Fibroblast of pulmonary artery (primary cell): ENCODE measurements at regions not wholly inside any gene's neighbourhood (a gene's known extent, or its start where the extent isn't known, plus 50 kb on each side); places are given as distances from the start of the nearest gene placed in this dataset.

Source experiments
- DNase-seq: peaks from one replicate; pipeline ENCODE4 v3.0.0-alpha.2; 2010; ENCODE audit warnings: low read depth
- H3K4me3 ChIP-seq: replicated peaks from 2 replicates; pipeline ENCODE4 v1.5.1; 2011; ENCODE audit warnings: low read depth, mild to moderate bottlenecking, control low read depth, low read length, moderate library complexity
- TF ChIP-seq, protein P1 (sequence below): IDR thresholded peaks from 2 replicates; pipeline ENCODE4 v1.5.1; 2011; ENCODE audit warnings: mild to moderate bottlenecking, control low read depth, low read length, inconsistent platforms; ENCODE audit errors: missing control alignments

DNA sequence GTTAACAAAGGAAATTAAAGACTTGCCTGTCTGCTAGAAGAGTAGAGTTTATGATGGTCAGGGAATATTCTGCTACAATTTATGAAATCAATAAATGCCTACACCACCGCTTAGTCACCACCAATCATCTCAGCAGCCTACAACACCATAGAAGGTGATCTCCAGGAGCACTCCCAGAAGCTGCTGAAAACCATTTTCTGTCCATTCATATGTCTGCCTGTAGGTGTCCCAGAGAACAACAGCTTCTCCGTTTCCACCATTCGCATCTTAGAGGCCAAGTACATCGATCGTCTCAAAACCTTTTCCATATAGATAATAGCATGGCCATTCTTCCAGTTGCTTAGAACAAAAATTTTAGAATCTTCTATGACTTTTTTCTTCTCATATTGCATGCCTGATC is 303.4 kb downstream of the KCNC2 start:
- H3K4me3 ChIP-seq = no peak overlapping the region
- DNase-seq = no peak
- TF ChIP-seq, protein P1, sequence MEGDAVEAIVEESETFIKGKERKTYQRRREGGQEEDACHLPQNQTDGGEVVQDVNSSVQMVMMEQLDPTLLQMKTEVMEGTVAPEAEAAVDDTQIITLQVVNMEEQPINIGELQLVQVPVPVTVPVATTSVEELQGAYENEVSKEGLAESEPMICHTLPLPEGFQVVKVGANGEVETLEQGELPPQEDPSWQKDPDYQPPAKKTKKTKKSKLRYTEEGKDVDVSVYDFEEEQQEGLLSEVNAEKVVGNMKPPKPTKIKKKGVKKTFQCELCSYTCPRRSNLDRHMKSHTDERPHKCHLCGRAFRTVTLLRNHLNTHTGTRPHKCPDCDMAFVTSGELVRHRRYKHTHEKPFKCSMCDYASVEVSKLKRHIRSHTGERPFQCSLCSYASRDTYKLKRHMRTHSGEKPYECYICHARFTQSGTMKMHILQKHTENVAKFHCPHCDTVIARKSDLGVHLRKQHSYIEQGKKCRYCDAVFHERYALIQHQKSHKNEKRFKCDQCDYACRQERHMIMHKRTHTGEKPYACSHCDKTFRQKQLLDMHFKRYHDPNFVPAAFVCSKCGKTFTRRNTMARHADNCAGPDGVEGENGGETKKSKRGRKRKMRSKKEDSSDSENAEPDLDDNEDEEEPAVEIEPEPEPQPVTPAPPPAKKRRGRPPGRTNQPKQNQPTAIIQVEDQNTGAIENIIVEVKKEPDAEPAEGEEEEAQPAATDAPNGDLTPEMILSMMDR = no peak

DNA sequence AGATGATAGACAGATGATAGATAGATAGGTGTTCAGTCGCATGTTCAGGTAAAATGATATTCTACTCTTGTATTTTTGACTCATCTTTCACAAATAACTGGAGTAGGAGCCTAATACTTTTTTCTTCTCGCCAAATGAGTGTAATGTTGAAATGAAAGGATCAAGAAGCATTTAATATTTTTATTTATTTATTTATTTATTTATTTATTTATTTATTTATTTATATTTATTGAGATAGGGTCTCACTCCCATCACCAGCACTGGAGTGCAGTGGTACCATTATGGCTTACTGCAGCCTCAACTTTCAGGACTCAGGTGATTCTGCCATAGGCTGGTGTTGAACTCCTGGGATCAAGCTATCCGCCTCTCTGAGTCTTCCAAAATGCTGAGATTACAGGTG is 298.8 kb downstream of the KCNC2 start:
- no peak for DNase-seq
- TF ChIP-seq, protein P1 = no peak

GRCh38 chr12:74914378-74914777 is 295.3 kb downstream of the KCNC2 start:
- no peak for DNase-seq
- H3K4me3 ChIP-seq = no peak overlapping the region
- TF ChIP-seq, protein P1 = no peak

More for the DNA sequence above, 298.8 kb downstream of the KCNC2 start:
- H3K4me3 ChIP-seq = no peak overlapping the region

DNA sequence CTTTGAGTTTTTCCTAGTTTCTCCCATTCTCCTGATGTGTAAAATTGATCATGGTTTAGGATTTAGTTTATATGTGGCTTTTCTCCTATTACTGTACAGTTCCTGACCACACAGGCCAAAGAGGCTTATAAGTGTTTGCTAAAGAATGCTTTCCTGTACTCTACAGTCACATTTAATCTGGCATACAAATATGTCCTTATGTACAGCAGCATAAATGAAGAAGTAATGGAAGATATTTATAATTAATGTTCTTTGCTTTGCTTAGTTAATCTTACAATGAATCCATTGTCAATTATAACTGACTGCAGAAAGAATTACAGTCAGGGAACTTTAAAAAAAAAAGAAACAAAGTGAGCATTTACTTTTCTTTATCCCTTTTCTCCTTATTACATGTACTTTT is 293.9 kb downstream of the KCNC2 start:
- H3K4me3 ChIP-seq = no peak overlapping the region
- TF ChIP-seq, protein P1 = no peak
- DNase-seq = no peak

DNA sequence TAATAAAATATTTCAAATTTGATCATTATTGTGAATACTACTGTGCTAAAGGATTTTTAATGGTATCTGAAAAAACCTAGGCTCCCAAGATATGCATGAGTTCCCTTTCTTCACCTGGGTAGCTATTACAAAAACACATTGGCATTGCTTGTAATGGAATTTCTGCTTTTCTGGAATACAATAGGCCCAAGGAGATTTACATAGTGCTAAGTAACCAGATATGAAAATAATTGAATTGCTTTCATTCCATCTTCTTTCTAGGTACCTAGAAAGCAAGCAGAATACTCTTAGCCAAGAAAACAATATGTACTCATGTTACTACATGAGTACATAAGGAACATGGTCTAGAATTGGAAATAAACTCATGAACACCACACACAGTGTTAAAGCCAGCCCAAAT is 291.9 kb downstream of the KCNC2 start:
- TF ChIP-seq, protein P1 = no peak
- H3K4me3 ChIP-seq = no peak overlapping the region
- DNase-seq = no peak

- no peak overlapping the region for H3K4me3 ChIP-seq
- DNase-seq = no peak
- TF ChIP-seq, protein P1 = no peak
Observed at GRCh38 chr12:74918291-74918690, 291.3 kb downstream of the KCNC2 start.

GRCh38 chr12:74922117-74922516 is 287.5 kb downstream of the KCNC2 start:
- TF ChIP-seq, protein P1 = no peak
- H3K4me3 ChIP-seq = no peak overlapping the region
- DNase-seq = no peak
